ENCODE measurements at regions not wholly inside any gene's neighbourhood (a gene's known extent, or its start where the extent isn't known, plus 50 kb on each side); places are given as distances from the start of the nearest gene placed in this dataset.
"Not testable (repeated sequence)": the region's sequence is repeated elsewhere in the genome, so short reads cannot be mapped to it uniquely, and the experiment has no call there.

DNA sequence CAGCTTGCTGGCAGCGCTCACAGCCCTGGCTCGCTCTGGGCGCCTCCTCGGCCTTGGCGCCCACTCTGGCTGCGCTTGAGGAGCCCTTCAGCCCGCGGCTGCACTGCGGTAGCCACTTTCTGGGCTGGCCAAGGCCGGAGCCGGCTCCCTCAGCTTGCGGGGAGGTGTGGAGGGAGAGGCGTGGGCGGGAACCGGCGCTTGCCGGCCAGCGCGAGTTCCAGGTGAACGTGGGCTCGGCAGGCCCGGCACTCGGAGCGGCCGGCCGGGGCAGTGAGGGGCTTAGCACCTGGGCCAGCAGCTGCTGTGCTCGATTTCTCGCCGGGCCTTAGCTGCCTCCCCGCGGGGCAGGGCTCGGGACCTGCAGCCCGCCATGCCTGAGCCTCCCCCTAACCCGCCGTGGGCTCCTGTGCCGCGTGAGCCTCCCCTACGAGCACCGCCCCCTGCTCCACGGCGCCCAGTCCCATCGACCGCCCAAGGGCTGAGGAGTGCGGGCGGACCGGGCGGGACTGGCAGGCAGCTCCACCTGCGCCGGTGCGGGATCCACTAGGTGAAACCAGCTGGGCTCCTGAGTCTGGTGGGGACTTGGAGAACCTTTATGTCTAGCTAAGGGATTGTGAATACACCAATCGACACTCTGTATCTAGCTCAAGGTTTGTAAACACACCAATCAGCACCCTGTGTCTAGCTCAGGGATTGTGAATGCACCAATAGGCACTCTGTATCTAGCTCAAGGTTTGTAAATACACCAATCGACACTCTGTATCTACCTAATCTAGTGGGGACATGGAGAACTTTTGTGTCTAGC is 1090.1 kb upstream of the TMPRSS15 start:
- TF ChIP-seq EZH2phosphoT487 (IDR thresholded peaks at IDR 0.05; ENCODE audit: insufficient read depth, low read depth); EZH2 (IDR thresholded peaks at IDR 0.05; ENCODE audit: insufficient read depth, poor library complexity, severe bottlenecking): not testable (repeated sequence)
